NCI-H1694 treated with DMSO at 0.1 percent for 48 hours (cell line): ENCODE measurements at regions not wholly inside any gene's neighbourhood (a gene's known extent, or its start where the extent isn't known, plus 50 kb on each side); places are given as distances from the start of the nearest gene placed in this dataset.
A peak's percentile ranks its signal among the peaks of the same experiment; 100 is the strongest.

Experiments
- DNase-seq: peaks from one replicate; lab custom pipeline; 2025; lab: John Stamatoyannopoulos, UW

DNA sequence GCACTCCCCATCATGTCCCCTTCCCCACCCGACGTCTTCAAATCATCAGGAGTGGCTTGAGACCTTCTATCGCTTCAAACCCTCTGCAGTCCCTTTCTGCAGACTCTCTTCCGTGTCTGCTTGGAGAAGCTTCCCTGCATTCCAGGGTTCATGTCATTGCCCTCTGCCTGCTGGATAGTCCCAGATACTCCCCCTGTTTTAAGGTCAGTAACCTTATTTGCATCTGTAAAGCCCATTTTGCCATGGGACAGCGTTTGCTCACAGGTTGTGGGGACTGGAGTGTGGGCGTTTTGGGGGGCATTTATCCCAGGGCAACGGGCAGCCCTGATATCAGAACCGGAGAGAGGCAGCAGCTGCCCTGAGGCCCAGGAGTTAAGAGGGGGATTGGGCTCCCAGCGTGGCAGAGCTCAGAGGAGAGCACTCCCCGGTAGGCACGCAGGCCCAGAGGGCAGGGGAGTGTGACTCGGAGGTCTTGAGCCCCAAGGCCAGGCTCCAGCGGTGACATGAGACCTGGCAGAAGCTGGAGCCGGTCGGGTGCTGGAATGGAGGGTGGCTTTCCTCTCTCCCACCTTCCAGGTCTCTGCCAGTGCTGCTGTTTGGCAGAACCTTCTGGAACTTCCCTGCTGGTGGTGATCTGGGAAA, 73.8 kb downstream of the RTP5 start:
- no peak for DNase-seq

DNA sequence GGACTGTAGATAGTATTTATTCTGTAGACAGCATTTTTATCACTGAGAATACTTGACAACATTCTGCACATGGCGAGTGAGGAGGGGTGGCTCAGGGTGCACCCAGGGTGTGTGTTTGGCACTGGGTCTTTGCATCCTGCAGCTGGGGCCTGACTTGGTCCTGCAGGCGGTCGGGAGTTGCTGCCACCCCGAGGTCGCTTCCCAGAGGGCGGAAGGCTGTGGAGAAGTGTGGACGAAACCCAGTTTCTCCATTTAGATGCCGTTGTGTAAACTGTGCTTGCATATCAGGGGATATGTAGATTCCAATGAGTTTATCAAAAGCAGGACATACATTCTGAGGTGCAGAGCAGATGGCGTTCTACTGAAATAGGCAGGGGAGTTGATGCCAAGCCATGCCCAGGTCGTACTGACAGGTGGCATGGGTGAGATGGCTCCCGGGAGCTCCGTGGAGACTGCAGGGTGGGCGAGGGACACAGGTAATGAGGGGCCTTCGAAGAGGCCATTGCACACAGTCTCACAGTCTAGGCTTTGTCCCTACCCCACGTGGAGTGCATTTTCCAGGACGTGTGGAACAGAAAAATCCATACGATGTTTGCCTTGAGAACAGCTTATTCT, 74.5 kb downstream of the RTP5 start:
- DNase-seq = peak; percentile 3

DNA sequence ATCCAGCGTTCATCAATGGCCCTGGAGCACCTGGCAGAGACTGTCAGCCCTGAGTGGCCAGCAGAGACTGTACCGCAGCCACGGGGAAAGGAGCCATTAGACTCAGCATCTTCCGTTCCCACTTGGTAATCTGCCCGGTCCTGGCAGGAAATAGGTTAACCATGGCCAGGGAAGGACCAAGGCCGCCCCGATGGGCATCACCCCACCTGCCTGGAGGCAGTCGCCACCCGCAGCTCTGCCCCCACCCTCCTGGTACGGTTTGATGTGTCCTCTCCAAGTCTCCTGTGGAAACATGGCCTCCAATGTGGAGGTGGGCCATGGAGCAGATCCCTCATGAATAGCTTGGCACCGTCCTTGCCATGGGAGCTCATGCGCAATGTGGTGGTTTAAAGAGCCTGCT, 75.3 kb downstream of the RTP5 start:
- no peak for DNase-seq

DNA sequence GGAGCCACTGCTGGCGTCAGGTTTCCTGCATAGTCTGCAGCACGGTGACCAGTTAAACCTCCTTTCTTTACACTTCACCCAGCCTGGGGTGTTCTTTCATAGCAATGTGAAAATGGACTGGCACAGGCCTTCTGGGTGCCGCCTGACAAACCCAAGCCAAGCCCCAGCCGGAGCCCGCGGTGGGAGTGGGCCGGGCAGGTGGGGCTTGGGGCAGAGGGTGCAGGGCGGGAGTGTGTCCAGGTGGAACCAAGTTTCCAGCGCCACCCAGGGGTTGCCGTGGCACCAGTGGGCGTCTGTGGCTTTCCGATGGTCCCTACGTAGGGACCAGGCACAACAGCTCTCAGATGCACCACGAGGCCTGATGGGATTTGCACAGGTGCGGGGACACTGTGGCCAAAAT, 75.8 kb downstream of the RTP5 start:
- no peak for DNase-seq

DNA sequence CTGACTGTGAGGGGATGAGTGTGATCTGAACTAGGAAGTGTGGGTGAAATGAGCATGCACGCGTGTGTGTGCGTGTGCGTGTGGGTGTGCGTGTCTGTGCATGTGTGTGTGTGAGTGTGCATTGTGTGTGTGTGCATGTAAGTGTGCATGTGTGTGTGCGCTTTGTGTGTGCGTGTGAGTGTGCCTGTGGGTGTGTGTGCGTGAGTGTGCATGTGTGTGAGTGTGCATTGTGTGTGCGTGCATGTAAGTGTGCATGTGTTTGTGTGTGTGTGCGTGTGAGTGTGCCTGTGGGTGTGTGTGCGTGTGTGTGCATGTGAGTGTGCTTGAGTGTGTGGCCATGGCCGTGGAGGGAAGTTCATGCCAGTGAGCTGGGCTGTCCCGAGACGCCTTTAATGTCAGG, 76.3 kb downstream of the RTP5 start:
- no peak for DNase-seq

DNA sequence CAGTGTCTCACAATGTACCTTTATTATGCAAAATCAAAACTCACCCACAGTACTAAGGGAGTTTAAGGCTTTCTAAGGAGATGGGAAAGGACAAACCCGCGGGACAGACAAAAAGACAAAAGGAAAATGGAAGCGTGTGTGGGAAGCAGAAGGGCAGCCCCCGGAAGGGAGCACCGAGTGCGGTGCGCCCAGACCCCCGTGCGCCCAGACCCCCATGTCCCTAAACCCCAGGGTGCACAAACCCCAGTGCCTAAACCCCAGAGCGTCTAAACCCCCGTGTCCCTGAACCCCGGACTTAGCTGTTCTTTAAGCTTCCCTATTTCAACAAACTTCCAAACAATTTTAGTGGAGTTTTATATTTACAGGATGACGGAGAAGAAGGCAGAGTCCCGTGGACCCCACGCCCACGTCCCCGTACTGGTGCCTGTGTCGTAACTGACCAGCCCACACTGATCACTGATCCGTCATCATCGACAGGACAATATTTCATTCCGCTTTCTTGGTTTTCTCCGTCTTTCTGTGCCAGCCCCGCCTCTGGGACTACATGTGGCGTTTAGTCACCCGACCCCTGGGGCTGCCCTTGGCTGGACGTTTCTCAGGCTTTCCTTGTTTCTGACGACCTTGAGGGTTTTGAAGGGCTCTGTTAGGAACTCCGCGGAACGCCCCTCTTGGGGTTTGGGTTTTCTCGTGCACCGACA, 76.9 kb downstream of the RTP5 start:
- no peak for DNase-seq

DNA sequence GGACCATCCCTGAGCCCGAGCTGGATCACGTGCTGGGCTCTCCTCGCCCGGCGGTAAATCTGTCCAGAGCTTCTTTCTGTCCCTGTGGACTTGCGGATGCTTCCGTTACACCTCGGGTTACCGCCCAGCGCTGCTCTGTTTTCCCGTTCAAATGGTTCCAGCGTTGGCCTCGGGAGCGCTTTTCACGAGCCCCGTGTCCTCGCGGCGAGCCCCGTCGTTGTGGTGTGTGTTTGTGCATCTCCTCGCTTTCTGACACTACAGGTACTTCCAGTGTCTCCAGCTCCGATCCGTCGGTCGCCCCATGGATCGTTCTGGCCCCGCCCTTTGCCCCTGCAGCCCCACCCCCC, 77.4 kb downstream of the RTP5 start:
- no peak for DNase-seq

DNA sequence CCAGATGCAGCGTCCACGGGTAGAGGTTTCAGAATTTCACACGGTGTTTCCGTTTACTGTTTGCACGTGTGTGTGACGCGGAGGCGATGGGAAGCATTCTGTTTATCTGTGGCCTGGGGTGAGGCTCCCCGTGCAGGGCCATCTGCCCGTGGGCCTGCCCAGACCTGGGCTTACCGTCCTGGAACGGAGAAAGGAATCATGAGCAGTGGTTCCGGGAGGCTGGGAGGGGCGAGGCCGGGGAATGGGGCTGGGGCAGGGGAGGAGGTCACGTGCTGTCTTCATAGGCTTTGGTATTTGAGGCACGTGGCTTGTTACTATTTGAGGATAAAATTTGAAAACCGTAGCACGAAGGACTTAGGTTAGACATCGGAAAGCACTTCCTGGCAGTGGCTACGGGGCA, 77.9 kb downstream of the RTP5 start:
- no peak for DNase-seq

DNA sequence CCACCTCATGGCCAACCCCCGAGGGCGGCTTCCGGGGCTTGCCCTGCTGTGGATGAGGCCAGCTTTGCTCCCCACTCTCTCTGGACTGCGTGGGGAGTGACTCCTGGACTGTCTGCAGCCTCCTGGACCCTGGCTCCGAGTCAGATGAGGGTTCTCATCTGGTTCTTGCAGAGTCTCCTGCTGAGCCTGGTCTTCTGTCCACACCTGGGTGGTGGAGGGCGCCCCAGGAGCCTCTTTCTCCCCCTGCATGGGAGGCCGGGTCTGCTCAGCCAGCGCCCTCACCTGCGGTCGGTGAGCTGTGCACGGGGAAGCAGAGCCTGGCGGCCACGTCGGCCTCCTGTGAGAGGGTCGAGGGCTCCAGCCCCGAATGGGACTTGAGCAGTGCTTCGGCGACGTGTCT, 78.3 kb downstream of the RTP5 start:
- no peak for DNase-seq

DNA sequence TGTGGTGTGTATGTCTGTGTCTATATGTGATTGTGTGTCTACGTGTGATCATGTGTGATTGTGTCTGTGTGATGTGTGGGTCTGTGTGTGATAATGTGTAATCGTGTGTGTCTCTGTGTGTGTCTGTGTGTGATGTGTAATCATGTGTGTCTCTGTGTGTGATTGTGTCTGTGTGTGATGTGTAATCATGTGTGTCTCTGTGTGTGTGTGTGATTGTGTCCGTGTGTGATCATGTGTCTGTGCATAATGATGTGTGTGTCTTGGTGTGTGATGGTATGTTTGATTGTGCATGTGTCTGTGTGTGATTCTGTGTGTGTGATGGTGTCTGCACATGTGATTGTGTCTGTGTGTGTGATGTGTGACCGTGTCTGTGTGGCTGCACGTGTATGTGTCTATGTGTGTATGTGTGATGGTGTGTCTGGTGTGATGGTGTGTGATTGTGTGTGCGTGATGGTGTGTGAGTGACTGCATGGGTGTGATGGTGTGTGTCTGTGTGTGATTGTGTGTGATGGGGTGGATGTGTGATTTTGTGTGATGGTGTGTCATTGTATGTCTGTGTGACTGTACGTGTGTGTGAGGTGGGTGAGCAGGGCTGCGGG, 78.9 kb downstream of the RTP5 start:
- DNase-seq = no peak

DNA sequence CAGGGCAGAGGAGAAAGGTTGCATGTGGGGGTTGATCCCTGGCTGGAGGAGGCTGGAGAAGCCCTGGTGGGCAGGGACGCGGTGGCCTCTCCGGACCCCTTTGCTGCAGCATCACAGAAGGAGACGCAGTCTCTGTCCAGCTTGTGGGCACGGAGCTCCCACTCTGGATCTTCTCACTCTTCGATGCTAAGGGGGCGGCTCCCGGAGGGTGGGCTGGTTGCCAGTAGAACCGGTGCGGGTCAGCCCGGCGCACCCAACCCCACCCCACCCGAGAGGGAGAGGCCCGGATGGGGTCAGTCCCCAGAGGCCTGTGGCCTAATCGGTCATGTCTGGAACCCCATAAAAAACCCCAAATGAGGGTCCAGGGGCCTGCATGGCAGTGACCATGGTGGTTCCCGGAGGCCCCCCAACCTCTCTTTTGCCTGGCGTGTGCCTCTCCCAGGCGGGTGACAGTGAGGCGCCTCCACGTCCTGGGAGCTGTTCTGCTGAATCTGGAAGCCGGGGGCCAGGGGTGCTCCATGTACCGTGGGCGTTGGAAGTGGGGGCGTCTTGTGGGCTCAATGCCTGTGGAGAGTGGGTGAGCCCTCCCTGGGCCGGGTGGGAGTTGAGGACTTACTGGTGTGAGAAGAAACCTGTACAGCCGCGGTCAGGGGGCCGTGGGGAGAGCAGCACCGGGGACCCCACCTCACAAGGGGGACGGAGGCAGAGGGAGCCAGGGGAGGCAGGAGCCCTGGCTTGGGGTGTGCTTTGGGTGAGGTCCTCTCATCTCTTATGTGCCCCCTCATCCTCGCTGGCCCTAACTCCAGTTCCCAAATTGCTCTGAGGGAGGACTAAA, 79.6 kb downstream of the RTP5 start:
- no peak for DNase-seq

DNA sequence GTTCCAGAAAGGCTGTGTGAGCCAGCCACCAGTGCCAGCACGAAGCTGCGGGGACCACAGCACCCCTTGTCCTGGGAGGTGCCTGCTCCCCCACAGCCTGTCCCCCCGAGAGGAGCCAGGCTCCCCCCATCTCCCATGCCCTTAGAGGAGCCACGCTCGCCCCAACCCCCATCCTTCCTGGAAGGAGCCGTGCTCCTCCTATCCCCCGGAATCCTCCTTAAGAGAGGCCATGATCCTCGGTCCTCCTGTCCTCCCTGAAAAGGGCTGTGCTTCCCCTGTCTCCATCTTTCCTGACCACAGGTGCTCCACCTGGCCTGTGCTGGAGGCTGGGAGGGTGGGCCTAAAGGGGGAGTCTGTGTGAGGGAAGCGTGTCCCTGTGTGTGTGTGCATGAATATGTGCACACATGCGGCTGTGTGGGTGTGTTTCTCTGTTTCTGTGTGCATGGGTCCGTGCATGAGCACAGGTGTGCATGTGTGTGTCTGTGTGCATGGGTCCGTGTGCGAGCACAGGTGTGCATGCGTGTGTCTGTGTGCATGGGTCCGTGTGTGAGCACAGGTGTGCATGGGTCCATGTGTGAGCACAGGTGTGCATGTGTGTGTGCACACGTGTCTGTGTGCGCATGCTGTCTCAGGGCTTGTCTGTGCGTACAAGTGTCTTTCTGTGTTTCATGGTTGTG, 80.3 kb downstream of the RTP5 start:
- no peak for DNase-seq

DNA sequence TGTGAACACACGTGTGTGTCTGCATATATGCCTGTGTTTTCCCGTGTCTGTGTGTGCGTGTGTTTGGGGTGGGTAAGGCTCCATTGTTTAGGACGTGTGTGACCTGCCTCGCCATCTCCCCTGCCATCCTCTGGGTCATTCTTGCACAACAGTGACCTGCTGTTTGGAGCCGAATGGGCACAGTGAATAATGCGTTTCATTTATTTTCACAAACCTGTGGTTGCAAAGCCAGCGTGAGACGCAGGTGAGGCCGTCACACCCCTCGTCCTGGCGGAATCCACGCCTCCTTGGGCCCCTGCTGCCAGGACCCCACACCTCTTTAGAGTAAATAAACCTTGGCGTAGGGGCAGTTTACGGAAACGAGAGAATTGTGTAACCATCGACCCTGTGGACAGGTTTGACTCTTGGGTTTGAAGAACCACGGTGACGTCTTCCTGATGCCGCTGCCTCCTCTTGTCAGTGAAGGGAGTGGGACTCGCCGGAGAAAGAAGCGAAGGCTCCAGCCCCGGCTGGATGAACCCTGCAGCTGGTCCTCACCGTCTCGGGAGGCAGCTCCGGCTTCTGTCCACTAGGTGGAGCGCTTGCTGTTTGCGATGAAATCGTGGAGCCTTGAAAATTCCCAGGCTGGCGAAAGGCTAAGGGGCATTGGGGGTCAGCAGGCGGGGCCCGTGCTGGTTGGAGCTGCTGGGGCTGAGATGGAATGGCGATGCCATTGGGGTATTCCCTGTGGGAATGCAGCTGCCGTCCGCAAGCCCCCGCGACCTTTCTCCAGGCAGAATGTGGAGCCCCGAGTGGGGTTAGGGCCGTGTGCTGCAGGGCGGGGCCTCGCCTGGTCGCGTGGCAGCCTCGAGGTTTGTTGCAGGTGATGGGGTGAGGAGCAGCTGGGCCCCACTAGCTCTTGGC, 81.1 kb downstream of the RTP5 start:
- peak; percentile 68 for DNase-seq

DNA sequence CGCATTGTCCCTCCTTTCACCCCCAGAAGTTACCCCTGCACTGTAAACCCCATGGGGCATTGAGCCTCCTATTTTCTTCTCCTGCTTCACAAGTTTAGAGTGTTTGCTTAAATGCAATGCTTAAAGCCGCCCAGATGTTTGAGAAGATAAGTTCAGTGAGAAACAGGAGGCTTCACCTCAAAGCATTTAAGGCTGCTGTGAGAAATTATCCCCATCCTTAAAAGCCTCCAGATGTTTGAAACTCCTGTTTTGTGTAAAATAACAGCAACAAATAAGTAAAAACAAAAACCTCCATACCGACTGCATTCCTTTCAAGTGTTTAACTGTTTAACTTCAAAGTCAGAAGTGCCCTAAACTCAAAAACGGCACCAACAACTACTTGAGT, 81.8 kb downstream of the RTP5 start:
- DNase-seq = no peak

DNA sequence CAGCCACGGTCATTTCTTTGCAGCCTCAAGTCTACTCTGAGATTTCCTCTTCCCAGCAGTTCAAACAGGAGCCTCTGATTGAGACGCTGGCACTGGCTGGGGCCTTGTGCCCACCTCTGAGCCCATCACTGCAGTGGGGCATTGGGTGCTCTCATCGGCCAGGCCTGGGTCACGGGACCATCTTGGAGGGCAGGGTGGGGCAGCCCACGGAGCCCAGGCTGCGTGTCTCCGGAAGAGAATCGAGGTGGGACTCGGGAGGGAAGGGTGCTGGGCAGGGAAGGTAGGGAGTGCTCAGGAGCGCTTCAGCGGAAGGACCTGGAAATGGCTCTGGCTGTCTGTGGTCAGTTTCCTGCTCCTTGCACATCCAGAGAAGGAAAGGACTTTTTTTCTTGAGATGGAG, 82.4 kb downstream of the RTP5 start:
- DNase-seq = no peak

DNA sequence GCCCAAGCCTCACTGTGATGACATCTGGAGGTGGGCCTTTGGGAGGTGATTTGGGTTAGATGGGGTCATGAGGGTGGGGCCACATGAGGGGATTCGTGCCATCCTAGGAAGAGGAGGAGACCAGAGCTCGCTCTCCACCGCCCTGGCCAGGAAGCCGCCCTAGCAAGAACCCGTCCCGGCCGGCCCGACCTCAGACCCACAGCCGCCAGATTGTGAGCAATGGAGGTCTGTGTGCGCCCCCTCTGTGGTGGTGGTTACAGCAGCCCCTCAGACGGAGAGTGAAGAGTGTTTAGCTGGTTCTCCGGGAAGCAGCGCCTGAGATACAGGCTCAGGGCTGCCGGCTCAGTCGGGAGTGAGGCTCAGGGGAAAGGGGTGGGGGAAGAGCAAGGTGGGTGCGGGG, 83.3 kb downstream of the RTP5 start:
- no peak for DNase-seq

DNA sequence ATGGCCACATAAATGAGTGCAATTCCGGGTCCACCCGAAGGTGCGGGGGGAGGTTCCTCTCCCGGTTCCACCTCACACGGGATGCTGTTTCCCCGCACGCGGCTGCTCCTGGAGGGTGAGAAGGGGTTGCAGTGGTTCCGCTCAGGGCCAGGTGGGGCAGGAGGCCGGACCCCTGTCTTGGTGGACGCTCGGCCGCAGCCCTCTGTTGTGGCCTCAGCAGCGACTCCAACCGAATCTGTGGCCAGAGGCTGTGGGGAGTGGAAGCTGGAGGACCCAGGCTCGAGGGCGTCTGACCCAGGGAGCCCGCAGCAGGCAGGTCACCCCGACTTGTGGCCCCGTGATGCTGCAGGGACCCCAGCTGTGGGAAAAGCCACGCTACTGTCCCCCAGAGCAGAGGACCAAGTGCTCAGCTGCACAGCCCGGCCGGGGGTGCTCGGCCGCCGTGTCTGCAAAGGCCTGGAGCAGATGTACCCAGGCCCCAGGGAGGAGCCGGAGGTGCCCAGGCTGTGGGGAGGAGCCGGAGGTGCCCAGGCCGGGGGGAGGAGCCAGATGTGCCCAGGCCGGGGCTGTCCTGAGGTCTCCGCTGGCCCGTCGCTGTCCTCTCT, 83.9 kb downstream of the RTP5 start:
- DNase-seq = no peak

DNA sequence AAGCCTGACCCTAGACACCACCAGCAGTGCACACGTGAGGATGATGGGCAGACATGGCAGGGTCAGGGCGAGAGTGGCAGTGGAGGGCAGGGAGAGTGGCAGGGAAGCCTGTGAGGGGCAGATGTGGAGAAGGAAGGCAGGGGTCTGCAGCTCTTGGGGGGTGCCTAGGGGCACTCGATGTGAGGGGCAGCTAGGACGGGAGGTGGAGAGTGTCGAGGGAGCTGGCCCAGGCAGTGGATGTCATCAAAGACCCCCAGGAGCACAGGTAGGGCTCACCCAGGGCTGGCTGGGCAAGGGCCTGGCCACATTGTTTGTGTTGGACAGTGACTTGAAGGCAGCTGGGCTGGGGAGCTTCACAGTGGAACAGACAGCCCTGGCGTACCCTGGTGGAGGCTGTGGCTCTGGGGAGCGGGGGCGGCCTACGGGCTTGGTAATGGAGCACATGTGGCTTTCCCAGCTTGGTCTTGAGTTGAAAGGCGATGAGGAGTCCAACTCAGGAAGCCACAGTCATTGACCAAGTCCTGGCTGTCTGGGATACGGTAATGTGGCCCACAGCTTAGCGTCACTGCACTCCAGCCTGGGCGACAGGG, 87.1 kb downstream of the RTP5 start:
- no peak for DNase-seq

DNA sequence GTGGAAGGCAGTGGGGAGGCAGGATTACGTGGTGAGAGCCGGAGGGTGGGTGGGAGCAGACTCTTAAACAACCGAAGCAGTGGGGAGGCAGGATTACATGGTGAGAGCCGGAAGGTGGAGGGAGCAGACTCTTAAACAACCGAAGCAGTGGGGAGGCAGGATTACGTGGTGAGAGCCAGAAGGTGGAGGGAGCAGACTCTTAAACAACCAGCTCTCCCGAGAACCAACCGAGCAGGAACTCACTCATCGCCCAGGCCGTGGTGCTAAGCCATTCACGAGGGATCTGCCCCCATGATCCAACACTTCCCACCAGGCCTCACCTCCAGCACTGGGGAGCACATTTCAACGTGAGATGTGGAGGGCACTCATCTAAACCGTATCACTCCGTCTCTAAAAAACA, 87.7 kb downstream of the RTP5 start:
- no peak for DNase-seq
